Esophagus squamous epithelium (tissue), 4 donors: ENCODE measurements at regions not wholly inside any gene's neighbourhood (a gene's known extent, or its start where the extent isn't known, plus 50 kb on each side); places are given as distances from the start of the nearest gene placed in this dataset.
"Not testable (repeated sequence)": the region's sequence is repeated elsewhere in the genome, so short reads cannot be mapped to it uniquely, and the experiment has no call there.

Experiments used
- POLR2A ChIP-seq, 4 donors: fragments of 450-650 bp; IDR thresholded peaks; one replicate each; pipeline ENCODE4 v1.6.1; 2017; ENCODE audit warnings: antibody characterized with exemption in 4 of 4, mild to moderate bottlenecking in 4 of 4, moderate library complexity in 3 of 4
- TF ChIP-seq, protein P1 (sequence below), 6 experiments: fragments of 450-650 bp in 4 of 6; fragments of 200-600 bp in 2 of 6; sonication (generic) in 2 of 6; IDR thresholded peaks; one replicate each; pipeline ENCODE4 v1.5.1; 2016 to 2019; ENCODE audit warnings: antibody characterized with exemption in 6 of 6, mild to moderate bottlenecking in 4 of 6, moderate library complexity in 4 of 6

DNA sequence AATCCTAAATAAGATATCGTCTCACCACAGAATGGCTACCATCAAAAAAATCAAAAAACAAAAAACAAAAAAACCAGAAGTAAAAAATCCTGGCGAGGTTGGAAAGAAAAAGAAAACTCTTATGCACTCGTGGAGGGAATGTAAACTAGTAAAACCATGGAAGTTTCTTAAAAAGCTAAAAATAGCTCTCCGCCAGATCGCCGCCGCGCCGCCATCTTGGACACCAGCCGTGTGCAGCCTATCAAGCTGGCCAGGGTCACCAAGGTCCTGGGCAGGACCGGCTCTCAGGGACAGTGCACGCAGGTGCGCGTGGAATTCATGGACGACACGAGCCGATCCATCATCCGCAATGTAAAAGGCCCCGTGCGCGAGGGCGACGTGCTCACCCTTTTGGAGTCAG lies 71.7 kb downstream of the TBC1D28 start:
- TF ChIP-seq, protein P1, sequence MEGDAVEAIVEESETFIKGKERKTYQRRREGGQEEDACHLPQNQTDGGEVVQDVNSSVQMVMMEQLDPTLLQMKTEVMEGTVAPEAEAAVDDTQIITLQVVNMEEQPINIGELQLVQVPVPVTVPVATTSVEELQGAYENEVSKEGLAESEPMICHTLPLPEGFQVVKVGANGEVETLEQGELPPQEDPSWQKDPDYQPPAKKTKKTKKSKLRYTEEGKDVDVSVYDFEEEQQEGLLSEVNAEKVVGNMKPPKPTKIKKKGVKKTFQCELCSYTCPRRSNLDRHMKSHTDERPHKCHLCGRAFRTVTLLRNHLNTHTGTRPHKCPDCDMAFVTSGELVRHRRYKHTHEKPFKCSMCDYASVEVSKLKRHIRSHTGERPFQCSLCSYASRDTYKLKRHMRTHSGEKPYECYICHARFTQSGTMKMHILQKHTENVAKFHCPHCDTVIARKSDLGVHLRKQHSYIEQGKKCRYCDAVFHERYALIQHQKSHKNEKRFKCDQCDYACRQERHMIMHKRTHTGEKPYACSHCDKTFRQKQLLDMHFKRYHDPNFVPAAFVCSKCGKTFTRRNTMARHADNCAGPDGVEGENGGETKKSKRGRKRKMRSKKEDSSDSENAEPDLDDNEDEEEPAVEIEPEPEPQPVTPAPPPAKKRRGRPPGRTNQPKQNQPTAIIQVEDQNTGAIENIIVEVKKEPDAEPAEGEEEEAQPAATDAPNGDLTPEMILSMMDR (IDR thresholded peaks at IDR 0.05): not testable (repeated sequence)
- TF ChIP-seq POLR2A (IDR thresholded peaks at IDR 0.05): not testable (repeated sequence)
